ENCODE measurements at regions not wholly inside any gene's neighbourhood (a gene's known extent, or its start where the extent isn't known, plus 50 kb on each side); places are given as distances from the start of the nearest gene placed in this dataset.

GRCh38 chr17:77304051-77304745 is 163.4 kb downstream of the SEC14L1 start:
- no peak overlapping the region for H3K27ac ChIP-seq (ENCODE audit: low read length)

GRCh38 chr17:77304746-77305473 is 164.1 kb downstream of the SEC14L1 start:
- H3K4me1 ChIP-seq (ENCODE audit: low read length): no peaks in the 10 kb centered on the region
- TF ChIP-seq CTCF (IDR thresholded peaks at IDR 0.05; ENCODE audit: low read depth, low read length) (no peak), EZH2phosphoT487 (IDR thresholded peaks at IDR 0.05; ENCODE audit: low read depth) (no peak)
- no peaks in the 10 kb centered on the region for H3K27me3 ChIP-seq (ENCODE audit: low read depth, low read length)
- H3K27ac ChIP-seq (ENCODE audit: low read length): no peak overlapping the region
- no peaks in the 10 kb centered on the region for H3K36me3 ChIP-seq (replicated peaks; ENCODE audit: low read depth, low read length)
- no peak overlapping the region for H3K4me3 ChIP-seq (ENCODE audit: low read length)
- H4K20me1 ChIP-seq (ENCODE audit: insufficient read depth, low read length): no peaks in the 10 kb centered on the region
- H2AFZ ChIP-seq (ENCODE audit: low read depth, low read length): no peak overlapping the region
- H3K9me3 ChIP-seq (ENCODE audit: insufficient read depth, low read length): no peaks in the 10 kb centered on the region
- no peaks in the 10 kb centered on the region for H3K79me2 ChIP-seq (ENCODE audit: low read length)
- H3K4me2 ChIP-seq (ENCODE audit: low read length): no peak overlapping the region
- no peak overlapping the region for H3K9ac ChIP-seq (ENCODE audit: low read length)

More at GRCh38 chr17:77304051-77304745, 163.4 kb downstream of the SEC14L1 start:
- Histone ChIP-seq H4K20me1 (ENCODE audit: insufficient read depth, low read length) (no peaks in the 10 kb centered on the region), H3K27me3 (ENCODE audit: low read depth, low read length) (no peaks in the 10 kb centered on the region), H3K4me2 (ENCODE audit: low read length) (no peak overlapping the region), H3K9me3 (ENCODE audit: insufficient read depth, low read length) (no peaks in the 10 kb centered on the region), H3K36me3 (replicated peaks; ENCODE audit: low read depth, low read length) (no peaks in the 10 kb centered on the region), H3K79me2 (ENCODE audit: low read length) (no peaks in the 10 kb centered on the region), H3K4me1 (ENCODE audit: low read length) (no peaks in the 10 kb centered on the region), H3K4me3 (ENCODE audit: low read length) (no peak overlapping the region), H2AFZ (ENCODE audit: low read depth, low read length) (no peak overlapping the region), H3K9ac (ENCODE audit: low read length) (no peak overlapping the region)
- TF ChIP-seq CTCF (IDR thresholded peaks at IDR 0.05; ENCODE audit: low read depth, low read length) (no peak), EZH2phosphoT487 (IDR thresholded peaks at IDR 0.05; ENCODE audit: low read depth) (no peak)

GRCh38 chr17:77306048-77306789 is 165.4 kb downstream of the SEC14L1 start:
- Histone ChIP-seq H3K27ac (ENCODE audit: low read length) (no peak overlapping the region), H3K36me3 (replicated peaks; ENCODE audit: low read depth, low read length) (no peaks in the 10 kb centered on the region), H3K4me1 (ENCODE audit: low read length) (no peaks in the 10 kb centered on the region), H3K9ac (ENCODE audit: low read length) (no peak overlapping the region), H4K20me1 (ENCODE audit: insufficient read depth, low read length) (no peaks in the 10 kb centered on the region), H3K4me2 (ENCODE audit: low read length) (no peak overlapping the region), H2AFZ (ENCODE audit: low read depth, low read length) (no peak overlapping the region), H3K79me2 (ENCODE audit: low read length) (no peaks in the 10 kb centered on the region), H3K9me3 (ENCODE audit: insufficient read depth, low read length) (no peaks in the 10 kb centered on the region), H3K4me3 (ENCODE audit: low read length) (no peak overlapping the region), H3K27me3 (ENCODE audit: low read depth, low read length) (no peaks in the 10 kb centered on the region)
- no peak for TF ChIP-seq EZH2phosphoT487 (IDR thresholded peaks at IDR 0.05; ENCODE audit: low read depth)
- no peak for TF ChIP-seq CTCF (IDR thresholded peaks at IDR 0.05; ENCODE audit: low read depth, low read length)

All from OCI-LY3 (cell line).